ENCODE measurements at regions not wholly inside any gene's neighbourhood (a gene's known extent, or its start where the extent isn't known, plus 50 kb on each side); places are given as distances from the start of the nearest gene placed in this dataset.
A peak's percentile ranks its signal among the peaks of the same experiment; 100 is the strongest.
"Not testable (repeated sequence)": the region's sequence is repeated elsewhere in the genome, so short reads cannot be mapped to it uniquely, and the experiment has no call there.

DNA sequence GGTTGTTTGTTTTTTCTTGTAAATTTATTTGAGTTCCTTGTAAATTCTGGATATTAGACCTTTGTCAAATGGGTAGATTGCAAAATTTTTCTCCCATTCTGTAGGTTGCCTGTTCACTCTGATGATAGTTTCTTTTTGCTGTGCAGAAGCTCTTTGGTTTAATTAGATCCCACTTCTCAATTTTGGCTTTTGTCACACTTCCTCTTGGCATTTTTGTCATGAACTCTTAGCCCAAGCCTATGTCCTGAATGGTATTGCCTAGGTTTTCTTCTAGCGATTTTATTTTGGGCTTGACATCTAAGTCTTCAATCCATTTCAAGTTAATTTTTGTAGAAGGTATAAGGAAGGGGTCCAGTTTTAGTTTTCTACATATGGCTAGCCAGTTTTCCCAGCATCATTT, 82.8 kb upstream of the PHACTR1 start:
- DNase-seq, result not testable (repeated sequence)

DNA sequence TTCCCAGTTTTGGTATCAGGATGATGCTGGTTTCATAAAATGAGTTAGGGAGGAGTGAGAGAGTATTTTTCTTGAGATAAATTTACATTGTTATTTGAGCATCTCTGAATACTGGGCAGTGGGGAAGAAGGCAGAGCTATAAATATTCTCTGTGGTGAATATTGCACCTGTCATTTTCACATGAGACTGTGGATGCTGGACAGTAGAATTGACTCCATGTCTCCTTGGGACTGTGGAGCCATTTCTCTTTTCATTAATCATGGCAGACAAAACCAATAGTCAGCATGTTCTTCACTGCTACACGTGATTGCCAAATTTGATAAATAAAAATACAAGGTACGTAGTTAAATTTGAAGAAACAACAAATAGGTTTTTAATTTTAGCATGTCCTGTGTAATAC, 81.2 kb upstream of the PHACTR1 start:
- no peak for DNase-seq

GRCh38 chr6:12635813-12636212, 80.8 kb upstream of the PHACTR1 start:
- no peak for DNase-seq

DNA sequence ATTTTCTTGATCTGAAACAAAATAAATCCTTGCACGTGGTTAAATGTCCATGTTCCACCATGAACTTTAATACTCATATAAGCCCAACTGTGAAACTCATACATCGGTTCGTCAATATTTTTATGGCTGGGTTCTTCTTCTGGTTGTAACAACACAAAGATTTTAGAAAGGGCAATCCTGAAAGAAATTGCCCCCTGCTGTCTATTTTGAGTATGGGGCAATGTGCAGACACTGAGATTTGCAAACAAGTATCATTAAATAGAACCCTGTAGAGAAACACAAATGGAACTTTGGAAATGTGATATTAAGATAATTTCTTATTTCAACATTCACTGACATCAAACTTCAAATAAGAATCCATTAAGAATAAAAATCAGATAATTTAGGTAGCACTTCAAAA, 80.2 kb upstream of the PHACTR1 start:
- DNase-seq, result no peak

DNA sequence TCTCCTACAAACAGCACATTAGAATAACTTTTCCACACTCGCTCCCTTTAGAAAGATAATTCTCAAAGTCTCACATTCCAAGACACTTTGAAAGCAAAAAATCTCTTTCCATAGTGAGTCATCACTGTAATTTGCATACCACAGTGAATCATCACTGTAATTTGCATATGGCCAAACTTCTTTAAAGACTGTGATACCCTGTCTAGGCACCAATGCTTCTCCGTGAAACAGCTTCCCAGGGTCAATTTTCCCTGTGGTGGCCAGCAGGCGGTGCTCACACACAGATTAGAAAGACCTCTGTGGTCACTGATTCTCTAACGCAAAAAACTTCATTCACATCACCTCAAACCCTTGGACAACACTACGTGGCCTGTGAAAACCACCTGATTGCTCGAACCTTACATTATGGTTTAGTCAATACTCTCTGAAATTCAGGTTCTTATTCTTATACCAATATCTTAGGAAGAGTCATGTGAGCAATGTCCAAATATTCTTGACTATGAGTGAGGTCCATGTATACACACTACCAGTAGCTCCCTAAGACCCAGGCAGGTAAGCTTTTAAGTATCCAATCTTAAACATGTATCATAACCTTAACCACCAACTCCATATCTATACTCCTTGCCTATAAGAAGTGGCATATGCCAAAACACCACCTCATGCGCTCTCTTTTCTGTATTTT, 78.5 kb upstream of the PHACTR1 start:
- DNase-seq, result peak; percentile 29 to 64

GRCh38 chr6:12640438-12640837, 76.1 kb upstream of the PHACTR1 start:
- DNase-seq, result no peak

DNA sequence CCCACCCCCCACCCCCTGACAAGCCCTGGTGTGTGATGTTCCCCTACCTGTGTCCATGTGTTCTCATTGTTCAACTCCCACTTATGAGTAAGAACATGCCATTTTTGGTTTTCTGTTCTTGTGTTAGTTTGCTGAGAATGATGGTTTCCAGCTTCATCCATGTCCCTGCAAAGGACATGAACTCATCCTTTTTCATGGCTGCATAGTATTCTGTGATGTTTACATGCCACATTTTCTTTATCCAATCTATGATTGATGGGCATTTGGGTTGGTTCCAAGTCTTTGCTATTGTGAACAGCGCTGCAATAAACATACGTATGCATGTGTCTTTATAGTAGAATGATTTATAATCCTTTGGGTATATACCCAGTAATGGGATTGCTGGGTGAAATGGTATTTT, 74.8 kb upstream of the PHACTR1 start:
- not testable (repeated sequence) for DNase-seq

GRCh38 chr6:12645941-12646340, 70.6 kb upstream of the PHACTR1 start:
- no peak for DNase-seq

- DNase-seq, result no peak
Observed at GRCh38 chr6:12648171-12648570, 68.4 kb upstream of the PHACTR1 start.

DNA sequence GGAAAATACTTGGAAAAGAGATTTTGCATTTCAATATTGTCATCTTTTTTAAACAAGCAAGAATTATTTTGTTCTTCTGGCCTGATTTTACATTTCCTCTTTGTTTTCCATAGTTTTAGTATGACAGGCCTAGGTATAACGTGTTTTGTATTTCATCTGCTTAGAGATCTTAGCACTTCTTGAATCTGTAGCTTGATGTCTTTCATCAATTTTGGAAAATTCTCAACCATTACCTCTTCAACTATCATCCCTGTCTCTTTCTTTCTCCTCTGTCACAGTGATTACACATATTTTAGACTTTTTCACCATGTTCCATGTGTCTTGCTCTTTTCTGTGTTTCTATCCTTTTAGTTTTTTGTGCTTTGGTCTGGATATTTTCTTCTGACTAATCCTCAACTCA, 67.2 kb upstream of the PHACTR1 start:
- DNase-seq, result no peak

GRCh38 chr6:12653486-12653885, 63.1 kb upstream of the PHACTR1 start:
- no peak for DNase-seq

GRCh38 chr6:12654107-12654506, 62.5 kb upstream of the PHACTR1 start:
- no peak for DNase-seq

DNA sequence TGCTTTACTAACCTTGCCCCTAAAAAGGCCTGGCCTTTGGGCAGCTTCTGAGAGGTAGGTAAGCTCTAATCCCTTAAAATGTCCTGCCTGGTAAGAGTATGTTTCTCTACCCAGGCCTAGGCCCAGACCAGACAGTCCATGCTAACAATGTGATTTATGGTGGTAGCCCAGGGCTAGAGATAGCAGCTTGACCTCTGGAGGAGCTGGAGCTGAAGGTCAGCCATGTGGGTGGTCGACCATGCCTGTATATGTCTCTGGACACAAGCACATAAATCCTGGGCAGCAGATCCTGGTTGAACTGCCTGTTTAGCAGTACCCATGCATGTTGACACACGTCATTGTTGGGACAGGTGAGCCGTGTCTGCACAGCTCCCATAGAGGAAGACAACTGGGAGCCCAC, 62.1 kb upstream of the PHACTR1 start:
- DNase-seq, result no peak

GRCh38 chr6:12656906-12657305, 59.7 kb upstream of the PHACTR1 start:
- no peak for DNase-seq

- DNase-seq, result no peak
Observed at GRCh38 chr6:12657884-12658283, 58.7 kb upstream of the PHACTR1 start.

GRCh38 chr6:12661432-12662089, 55.0 kb upstream of the PHACTR1 start:
- DNase-seq, result no peak

Measured in stimulated activated CD4-positive, alpha-beta T cell treated with anti-CD3 and anti-CD28 coated beads, Interleukin-2, amount 100 ng/mL, for 24 hours (primary cell).